MM.1S (cell line): ENCODE measurements at regions not wholly inside any gene's neighbourhood (a gene's known extent, or its start where the extent isn't known, plus 50 kb on each side); places are given as distances from the start of the nearest gene placed in this dataset.

Experiments
- DNase-seq: peaks from one replicate; pipeline ENCODE4 v3.0.0-alpha.2; 2015
- H2AFZ ChIP-seq: fragments of 300-600 bp; sonication (generic); 2 replicates; pipeline ENCODE4 v1.6.0; 2016; ENCODE audit warnings: antibody characterized with exemption, low read length
- H3F3A ChIP-seq: fragments of 300-600 bp; sonication (generic); 2 replicates; pipeline ENCODE4 v1.6.1; 2016; ENCODE audit warnings: mild to moderate bottlenecking, antibody characterized with exemption, low read length, moderate library complexity, mixed read lengths; ENCODE audit not compliant: insufficient read depth
- H3K27ac ChIP-seq: fragments of 300-600 bp; sonication (generic); 2 replicates; pipeline ENCODE4 v1.5.1; 2016; ENCODE audit warnings: mild to moderate bottlenecking, low read length
- H3K27me3 ChIP-seq: fragments of 300-600 bp; sonication (generic); replicated peaks from 2 replicates; pipeline ENCODE4 v1.6.0; 2016; ENCODE audit warnings: low read length; ENCODE audit not compliant: insufficient read depth
- H3K36me3 ChIP-seq: fragments of 300-600 bp; sonication (generic); replicated peaks from 2 replicates; pipeline ENCODE4 v1.6.1; 2016; ENCODE audit warnings: mild to moderate bottlenecking, low read length, mixed read lengths; ENCODE audit not compliant: insufficient read depth
- H3K4me1 ChIP-seq: fragments of 300-600 bp; sonication (generic); 2 replicates; pipeline ENCODE4 v1.6.1; 2016; ENCODE audit warnings: low read length, mixed read lengths
- H3K4me2 ChIP-seq: fragments of 300-600 bp; sonication (generic); 2 replicates; pipeline ENCODE4 v1.6.0; 2016; ENCODE audit warnings: low read depth, low read length
- H3K4me3 ChIP-seq: fragments of 300-600 bp; sonication (generic); 2 replicates; pipeline ENCODE4 v1.5.1; 2016; ENCODE audit warnings: low read length, mixed read lengths
- H3K79me2 ChIP-seq: fragments of 300-600 bp; sonication (generic); 2 replicates; pipeline ENCODE4 v1.6.1; 2016; ENCODE audit warnings: mixed run types, low read length, mixed read lengths
- H3K9ac ChIP-seq: fragments of 300-600 bp; sonication (generic); 2 replicates; pipeline ENCODE4 v1.6.1; 2016; ENCODE audit warnings: low read length, mixed read lengths
- H3K9me2 ChIP-seq: fragments of 300-600 bp; sonication (generic); replicated peaks from 2 replicates; pipeline ENCODE4 v1.6.1; 2016; ENCODE audit warnings: mild to moderate bottlenecking, low read length, mixed read lengths; ENCODE audit not compliant: insufficient read depth
- H3K9me3 ChIP-seq: fragments of 300-600 bp; sonication (generic); replicated peaks from 2 replicates; pipeline ENCODE4 v1.6.1; 2016; ENCODE audit warnings: mild to moderate bottlenecking, low read length, mixed read lengths; ENCODE audit not compliant: insufficient read depth
- H4K20me1 ChIP-seq: fragments of 300-600 bp; sonication (generic); 2 replicates; pipeline ENCODE4 v1.6.1; 2016; ENCODE audit warnings: mild to moderate bottlenecking, low read length, moderate library complexity, mixed read lengths; ENCODE audit not compliant: insufficient read depth
- EZH2 ChIP-seq: fragments of 300-600 bp; sonication (generic); optimal IDR thresholded peaks from 2 replicates; pipeline ENCODE3; 2017; ENCODE audit warnings: low read depth, mild to moderate bottlenecking, antibody characterized with exemption, low read length, mixed read lengths
- EZH2phosphoT487 ChIP-seq: fragments of 300-600 bp; sonication (generic); IDR thresholded peaks from 2 replicates; pipeline ENCODE4 v1.6.1; 2018; ENCODE audit warnings: antibody characterized with exemption, low read length
- TF ChIP-seq, protein P1 (sequence below): fragments of 300-600 bp; sonication (generic); IDR thresholded peaks from 2 replicates; pipeline ENCODE4 v1.5.1; 2016; ENCODE audit warnings: antibody characterized with exemption, low read length, mixed read lengths

DNA sequence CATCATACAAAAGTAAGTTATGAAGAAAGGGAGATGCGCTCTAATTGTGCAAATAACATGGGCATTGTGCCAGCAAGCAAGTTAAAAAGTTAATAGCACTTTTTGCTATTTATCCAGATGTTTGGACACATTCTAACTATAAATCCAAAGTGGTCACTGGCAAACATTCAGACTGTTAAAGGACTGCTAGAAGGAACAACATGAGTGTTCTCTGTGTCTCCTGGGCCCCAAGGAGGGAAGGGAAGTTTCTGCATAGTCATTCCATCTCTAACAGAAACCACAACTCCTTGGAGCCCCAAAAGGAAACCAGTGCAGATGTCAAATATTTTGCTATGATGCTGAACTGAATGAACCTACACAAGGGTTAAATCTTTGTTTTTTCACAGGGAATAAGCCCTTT, 213.3 kb upstream of the HNRNPA3 start:
- no peaks in the 10 kb centered on the region for H3K9me2 ChIP-seq
- H3K79me2 ChIP-seq: no peaks in the 10 kb centered on the region
- H3K27ac ChIP-seq: no peak overlapping the region
- no peak for DNase-seq
- H3F3A ChIP-seq: no peaks in the 10 kb centered on the region
- no peaks in the 10 kb centered on the region for H3K4me1 ChIP-seq
- H3K4me2 ChIP-seq: no peak overlapping the region
- no peaks in the 10 kb centered on the region for H4K20me1 ChIP-seq
- no peak overlapping the region for H2AFZ ChIP-seq
- H3K9ac ChIP-seq: no peak overlapping the region
- H3K36me3 ChIP-seq: no peaks in the 10 kb centered on the region
- no peak overlapping the region for H3K4me3 ChIP-seq
- no peaks in the 10 kb centered on the region for H3K27me3 ChIP-seq
- TF ChIP-seq EZH2phosphoT487 (no peak), EZH2 (no peak)
- TF ChIP-seq, protein P1, sequence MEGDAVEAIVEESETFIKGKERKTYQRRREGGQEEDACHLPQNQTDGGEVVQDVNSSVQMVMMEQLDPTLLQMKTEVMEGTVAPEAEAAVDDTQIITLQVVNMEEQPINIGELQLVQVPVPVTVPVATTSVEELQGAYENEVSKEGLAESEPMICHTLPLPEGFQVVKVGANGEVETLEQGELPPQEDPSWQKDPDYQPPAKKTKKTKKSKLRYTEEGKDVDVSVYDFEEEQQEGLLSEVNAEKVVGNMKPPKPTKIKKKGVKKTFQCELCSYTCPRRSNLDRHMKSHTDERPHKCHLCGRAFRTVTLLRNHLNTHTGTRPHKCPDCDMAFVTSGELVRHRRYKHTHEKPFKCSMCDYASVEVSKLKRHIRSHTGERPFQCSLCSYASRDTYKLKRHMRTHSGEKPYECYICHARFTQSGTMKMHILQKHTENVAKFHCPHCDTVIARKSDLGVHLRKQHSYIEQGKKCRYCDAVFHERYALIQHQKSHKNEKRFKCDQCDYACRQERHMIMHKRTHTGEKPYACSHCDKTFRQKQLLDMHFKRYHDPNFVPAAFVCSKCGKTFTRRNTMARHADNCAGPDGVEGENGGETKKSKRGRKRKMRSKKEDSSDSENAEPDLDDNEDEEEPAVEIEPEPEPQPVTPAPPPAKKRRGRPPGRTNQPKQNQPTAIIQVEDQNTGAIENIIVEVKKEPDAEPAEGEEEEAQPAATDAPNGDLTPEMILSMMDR: no peak
- no peaks in the 10 kb centered on the region for H3K9me3 ChIP-seq

GRCh38 chr2:177000061-177000714, 212.4 kb upstream of the HNRNPA3 start:
- no peaks in the 10 kb centered on the region for H3K4me1 ChIP-seq
- no peak for DNase-seq
- no peaks in the 10 kb centered on the region for H3K79me2 ChIP-seq
- H3K9me3 ChIP-seq: no peaks in the 10 kb centered on the region
- H3K27me3 ChIP-seq: no peaks in the 10 kb centered on the region
- H3K9me2 ChIP-seq: no peaks in the 10 kb centered on the region
- H3F3A ChIP-seq: no peaks in the 10 kb centered on the region
- no peaks in the 10 kb centered on the region for H3K36me3 ChIP-seq
- H2AFZ ChIP-seq: no peak overlapping the region
- H4K20me1 ChIP-seq: no peaks in the 10 kb centered on the region
- H3K4me3 ChIP-seq: no peak overlapping the region
- TF ChIP-seq, protein P1: no peak
- TF ChIP-seq EZH2phosphoT487 (no peak), EZH2 (no peak)
- no peak overlapping the region for H3K4me2 ChIP-seq
- no peak overlapping the region for H3K9ac ChIP-seq
- H3K27ac ChIP-seq: no peak overlapping the region

DNA sequence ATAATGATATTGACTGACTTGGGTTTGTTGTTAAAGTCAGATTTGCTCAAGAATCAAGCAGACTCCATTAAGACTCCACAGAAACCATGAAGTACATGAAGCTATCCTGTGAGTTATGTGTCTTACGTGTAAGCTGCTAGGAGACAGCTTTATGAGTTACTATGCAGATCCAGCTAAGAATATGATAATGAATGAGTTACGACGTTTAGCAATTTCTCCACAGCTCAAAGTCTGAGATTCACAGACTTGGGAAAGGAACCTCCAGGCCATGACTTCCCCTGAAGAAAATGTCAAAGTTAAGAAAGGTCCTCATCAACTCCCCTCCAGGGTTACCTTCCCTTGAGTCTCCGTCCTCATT, 211.9 kb upstream of the HNRNPA3 start:
- no peaks in the 10 kb centered on the region for H3K4me1 ChIP-seq
- no peak overlapping the region for H3K4me2 ChIP-seq
- H3K79me2 ChIP-seq: no peaks in the 10 kb centered on the region
- DNase-seq: no peak
- no peaks in the 10 kb centered on the region for H3K9me3 ChIP-seq
- H3F3A ChIP-seq: no peaks in the 10 kb centered on the region
- H3K27me3 ChIP-seq: no peaks in the 10 kb centered on the region
- no peaks in the 10 kb centered on the region for H3K36me3 ChIP-seq
- no peak overlapping the region for H3K27ac ChIP-seq
- H2AFZ ChIP-seq: no peak overlapping the region
- H3K9ac ChIP-seq: no peak overlapping the region
- TF ChIP-seq, protein P1: no peak
- H3K9me2 ChIP-seq: no peaks in the 10 kb centered on the region
- H3K4me3 ChIP-seq: no peak overlapping the region
- H4K20me1 ChIP-seq: no peaks in the 10 kb centered on the region
